ENCODE measurements at regions not wholly inside any gene's neighbourhood (a gene's known extent, or its start where the extent isn't known, plus 50 kb on each side); places are given as distances from the start of the nearest gene placed in this dataset.

DNA sequence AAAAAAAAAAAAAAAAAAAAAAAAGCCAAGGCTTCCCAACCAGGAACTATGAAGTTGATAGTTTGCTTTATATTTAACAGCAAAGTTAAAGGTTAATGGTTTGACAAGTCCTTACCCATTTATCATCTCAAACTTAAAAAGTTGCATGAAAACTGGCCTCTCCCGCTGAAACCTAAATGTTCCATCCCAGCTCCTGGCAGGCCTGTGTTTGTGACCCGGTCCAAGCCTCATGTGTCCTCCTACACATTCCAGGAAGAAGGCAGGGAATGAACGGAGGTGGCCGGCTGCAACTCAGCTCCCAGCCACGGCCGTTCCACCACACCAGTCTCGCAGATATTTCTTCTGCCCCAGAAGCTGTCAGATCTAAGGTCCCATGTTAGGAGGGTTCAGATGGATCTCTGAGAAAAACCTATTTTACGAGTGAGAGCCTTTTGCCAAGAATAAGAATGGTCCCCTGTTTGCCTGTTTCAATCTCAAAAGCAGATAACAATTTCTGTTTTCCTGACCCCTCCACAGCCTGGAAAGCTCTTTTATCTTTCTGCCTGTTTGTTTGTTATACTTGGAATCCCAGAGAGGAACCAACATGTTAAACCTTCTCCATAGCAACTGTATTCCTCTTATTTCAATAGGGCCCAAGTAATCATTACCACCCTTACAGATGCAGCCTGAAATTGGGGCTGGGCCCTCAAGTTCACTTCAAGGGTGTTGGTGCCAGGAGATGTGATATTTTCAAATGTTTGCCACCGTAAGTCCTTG is 56.5 kb downstream of the KCTD12 start:
- intact Hi-C loops (cut with micrococcal nuclease): no loop called here

DNA sequence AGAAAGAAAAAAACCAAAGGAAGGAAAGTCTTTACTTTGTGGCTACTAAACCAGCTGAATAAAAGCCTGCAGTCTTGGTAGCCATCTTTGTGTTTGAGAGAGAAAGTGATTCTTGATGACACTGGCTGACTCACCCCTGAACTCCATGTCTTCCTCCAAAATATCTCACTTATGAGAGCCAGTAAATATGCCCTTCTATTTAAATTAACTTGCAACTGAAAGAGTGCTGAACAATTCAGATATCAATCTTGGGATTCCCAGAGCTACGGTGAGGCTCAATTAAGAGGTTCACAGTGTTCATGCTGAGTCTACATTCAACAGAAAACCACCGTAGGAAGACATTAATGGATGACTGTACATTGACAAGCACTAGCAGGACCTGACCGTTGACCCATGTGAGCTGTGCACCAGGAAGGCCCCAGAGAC is 57.9 kb downstream of the KCTD12 start:
- intact Hi-C loops (cut with micrococcal nuclease): loop anchor here (1.0 kb wide), 1 partner anchor 74 kb away; no protein-coding TSS in a partner anchor

DNA sequence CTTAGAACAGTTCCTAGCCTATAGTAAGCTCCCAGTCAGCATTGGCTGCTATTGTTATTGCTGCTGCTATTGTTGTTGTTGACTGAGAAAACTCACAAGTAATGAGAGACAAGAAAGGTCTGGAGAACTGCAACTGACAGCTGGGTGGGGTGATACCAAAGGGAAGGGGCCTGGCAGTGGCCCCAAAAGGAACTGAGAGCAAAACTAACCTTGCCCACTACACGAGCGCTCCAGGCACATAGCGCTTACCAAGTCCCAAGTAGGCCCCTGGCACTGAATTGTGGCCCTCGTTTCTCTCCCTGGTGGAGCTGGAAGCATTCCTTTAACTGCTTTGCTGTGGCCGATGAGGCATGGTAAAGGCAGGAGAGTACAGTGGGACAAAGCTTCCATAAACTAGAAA is 59.7 kb downstream of the KCTD12 start:
- intact Hi-C loops (cut with micrococcal nuclease): no loop called here

DNA sequence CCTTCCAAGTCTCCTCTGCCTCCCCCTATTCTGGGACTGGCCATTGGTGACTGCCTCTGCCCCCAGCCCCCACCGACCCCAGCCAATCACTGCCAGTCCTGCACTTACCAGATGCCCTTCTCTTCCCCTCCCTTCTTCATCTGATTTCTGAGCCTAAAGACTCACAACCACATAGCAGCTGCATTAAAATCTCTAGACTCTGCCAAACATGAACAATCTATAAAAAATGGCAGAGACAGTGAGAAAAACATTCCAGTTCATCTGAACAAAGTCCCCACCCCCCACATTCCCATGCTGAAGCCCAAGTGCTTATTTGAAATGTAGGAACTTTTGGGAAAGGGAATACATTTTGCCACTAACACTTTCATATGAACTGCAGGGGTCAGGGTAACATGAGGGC is 60.8 kb downstream of the KCTD12 start:
- intact Hi-C loops (cut with micrococcal nuclease): no loop called here

DNA sequence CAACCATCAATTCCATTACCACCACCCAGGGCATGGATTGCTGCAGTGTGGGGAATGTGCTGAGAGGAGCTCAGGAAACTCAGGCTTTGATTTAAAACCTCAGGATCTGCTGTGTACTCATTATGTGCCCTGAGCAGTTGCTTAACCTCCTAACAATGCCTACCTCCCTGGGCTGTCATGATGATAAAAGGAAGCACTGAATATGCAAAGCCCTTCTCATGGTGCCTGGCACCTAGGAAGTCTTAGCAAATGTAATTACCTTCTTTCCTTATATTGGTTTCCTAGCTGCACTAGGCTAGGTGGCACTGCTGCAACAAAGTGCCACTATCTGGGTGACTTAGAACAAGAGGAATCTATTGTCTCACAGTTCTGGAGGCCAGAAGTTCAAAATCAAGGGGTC is 62.2 kb downstream of the KCTD12 start:
- intact Hi-C loops (cut with micrococcal nuclease): loop anchor here (5.0 kb wide), 1 partner anchor 63 kb away; the partner anchor contains the start of gene KCTD12

DNA sequence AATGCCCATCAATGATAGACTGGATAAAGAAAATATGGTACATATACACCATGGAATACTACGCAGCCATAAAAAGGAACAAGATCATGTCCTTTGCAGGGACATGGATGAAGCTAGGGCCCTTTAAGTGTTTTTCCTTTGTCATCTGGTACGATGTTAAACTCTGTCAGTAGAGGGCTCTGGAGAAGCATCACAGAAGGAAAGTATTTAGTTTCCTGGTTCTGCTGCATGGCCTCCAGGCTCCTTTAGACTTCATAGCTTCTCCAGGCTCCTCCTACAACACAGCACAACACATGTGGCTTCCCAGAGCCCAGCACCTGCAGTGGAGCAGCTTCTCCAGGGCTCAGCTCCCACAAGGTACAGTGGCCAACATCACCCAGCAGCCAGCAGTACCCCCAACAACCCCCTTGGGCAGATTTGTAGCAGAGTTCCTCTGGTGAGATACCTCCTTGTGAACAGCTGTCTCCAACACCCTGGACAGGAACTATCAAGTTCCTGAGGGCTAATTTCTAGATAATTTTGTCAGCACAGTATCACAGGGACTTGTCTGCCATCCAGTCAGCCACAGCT is 63.4 kb downstream of the KCTD12 start:
- intact Hi-C loops (cut with micrococcal nuclease): loop anchor here (1.0 to 5.0 kb wide), 3 partner anchors 65 to 158 kb away; partner anchors contain the start of gene KCTD12

DNA sequence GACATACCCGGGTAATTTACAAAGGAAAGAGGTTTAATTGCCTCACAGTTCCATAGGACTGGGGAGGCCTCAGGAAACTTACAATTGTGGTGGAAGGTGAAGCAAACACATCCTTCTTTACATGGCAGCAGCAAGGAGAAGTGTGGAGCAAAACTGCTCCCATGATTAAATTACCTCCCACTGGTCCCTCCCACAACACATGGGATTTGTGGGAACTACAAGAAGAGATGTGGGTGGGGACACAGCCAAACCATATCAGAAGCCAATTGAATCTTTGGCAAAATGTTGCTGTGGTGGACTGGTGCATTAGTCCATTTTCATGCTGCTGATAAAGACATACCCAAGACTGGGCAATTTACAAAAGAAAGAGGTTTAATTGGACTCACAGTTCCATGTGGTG is 65.0 kb downstream of the KCTD12 start:
- intact Hi-C loops (cut with micrococcal nuclease): loop anchor here (5.0 kb wide), 1 partner anchor 66 kb away; the partner anchor contains the start of gene KCTD12

DNA sequence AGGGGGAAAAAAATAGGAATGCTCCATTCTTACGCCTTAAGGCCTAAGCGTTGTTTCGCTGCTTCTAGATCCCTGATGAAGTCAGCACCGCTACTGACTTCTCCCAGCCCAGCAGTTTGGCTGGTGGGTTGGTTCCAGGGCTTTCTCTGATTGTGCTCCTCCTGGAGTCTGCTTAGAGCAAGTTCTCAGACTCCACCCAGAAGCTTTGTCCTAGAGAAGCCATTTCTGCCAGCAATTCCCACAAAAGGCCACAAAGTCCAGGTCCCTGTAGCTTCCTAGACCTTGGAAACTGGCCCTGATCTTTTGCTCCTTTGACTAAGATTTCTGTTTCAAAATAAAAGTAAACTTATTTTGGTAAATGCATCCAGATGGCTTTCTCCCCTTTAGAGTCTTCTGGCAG is 65.4 kb downstream of the KCTD12 start:
- intact Hi-C loops (cut with micrococcal nuclease): loop anchor here (5.0 kb wide), 1 partner anchor 67 kb away; the partner anchor contains the start of gene KCTD12

DNA sequence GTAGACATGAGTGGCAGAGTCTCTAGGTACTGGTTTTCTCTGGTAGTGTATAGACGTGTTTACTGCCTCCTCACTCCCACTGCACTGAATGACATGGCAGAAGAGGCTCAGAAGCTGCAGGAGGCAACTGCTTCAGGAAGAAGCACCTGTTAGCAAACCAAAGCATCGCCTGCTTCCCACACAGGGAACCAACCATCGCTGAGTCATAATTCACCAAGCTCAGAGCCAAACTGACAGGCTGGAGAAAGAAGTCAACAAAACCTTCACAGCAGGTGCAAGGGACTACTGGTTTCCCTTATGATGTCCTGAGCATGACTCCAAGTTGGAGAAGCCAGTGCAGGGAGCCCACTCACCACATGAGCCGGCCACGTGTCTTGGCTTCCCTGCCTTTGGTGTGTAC is 69.8 kb downstream of the KCTD12 start:
- intact Hi-C loops (cut with micrococcal nuclease): no loop called here

DNA sequence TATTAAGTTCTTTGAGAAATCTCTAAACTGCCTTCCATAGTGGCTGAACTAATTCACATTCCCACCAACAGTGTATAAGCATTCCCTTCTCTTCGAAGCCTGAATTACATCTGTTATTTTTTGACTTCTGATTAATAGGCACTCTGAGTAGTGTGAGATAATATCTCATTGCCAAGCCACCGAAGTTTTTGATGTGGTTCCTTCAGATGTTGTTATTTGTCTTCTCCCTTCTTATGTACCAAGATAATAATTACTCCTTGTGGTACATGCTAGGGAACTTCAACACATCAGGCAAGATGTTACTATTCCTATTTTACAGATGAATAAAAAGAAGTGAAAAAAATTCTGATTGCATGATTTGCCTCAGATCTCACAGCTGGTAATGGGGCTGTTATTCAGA is 70.9 kb downstream of the KCTD12 start:
- intact Hi-C loops (cut with micrococcal nuclease): no loop called here

DNA sequence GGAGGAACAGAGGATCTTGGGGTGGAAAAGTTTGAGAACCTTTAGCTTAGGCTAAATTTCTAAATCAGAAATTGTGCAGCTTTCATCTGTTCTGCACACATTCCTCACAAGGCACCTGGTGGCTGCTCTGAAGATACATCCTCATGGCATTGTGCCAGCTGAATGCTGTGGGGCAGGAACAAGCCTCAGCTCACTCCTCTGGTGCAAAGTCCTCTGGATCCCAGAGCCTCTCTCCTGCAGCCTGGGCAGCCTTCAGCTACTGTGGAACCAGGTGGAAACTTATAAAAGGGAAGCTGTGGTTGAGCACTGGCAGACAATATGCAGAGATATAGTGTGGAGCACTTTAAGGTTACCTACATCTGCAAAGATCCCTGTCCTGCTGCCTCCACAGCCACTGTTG is 72.3 kb downstream of the KCTD12 start:
- intact Hi-C loops (cut with micrococcal nuclease): no loop called here

DNA sequence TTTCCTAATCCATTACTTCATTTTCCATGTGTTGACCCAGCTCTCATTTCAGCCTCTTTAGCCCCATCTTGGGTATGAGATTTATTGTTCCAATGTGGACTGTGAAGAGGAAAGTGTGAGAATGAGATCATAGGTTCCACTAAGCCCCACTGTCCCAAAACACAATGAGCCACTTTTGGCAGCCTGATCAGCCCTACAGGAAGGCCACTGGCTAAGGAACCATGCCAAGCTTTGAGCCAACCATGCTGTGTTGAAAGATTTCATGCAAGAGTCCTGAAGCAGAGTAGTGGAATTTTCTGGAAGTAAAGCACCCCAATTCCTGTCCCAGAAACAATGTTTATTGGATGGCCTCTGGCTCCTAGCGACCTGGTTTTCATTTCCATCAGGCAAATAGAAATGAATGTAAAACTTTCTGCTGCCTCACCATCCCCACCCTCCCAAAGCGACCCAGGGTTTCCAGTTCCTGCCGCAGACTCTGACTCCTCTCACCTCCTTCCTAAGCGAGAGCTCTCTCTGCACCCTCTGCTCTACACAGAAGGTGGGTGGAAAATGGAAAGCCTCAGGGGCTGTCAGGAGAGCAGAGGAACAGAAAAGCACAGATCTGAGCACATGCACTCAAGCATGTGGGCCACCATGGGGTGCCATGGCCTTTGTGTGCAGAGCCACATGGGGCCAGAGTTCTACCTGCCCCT is 73.1 kb downstream of the KCTD12 start:
- intact Hi-C loops (cut with micrococcal nuclease): no loop called here

DNA sequence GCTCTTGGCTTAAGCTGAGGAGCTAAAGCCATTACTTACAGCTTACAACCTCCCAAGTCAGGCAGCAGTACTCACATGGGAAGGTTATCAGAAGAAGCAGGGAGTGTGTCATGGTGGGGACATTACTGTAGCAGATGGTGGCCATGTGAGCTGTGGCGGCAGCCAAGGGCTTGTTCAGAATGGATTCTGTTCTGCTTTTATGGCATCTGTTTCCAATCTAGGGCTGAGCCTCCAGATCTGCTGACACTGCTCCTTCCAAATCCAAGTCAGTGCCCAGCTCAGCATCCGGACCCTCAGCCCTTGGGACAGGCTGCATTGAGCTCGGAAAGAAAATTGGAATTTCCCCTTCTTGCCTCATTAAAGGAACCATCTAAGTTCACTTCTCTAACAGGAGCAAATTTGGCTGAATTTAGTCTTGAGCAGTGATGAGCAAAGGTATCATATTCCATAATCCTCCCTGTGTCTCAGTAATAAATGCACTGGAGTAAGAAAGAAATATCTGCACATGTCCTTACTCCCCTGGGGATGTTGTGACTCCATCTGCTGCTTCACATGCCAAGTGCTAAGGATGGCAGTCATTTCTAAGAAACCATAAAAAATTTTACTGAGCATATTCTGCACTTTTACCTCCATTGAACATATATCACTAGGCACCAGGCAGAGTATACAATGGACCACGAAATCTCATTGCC is 73.9 kb downstream of the KCTD12 start:
- intact Hi-C loops (cut with micrococcal nuclease): no loop called here

DNA sequence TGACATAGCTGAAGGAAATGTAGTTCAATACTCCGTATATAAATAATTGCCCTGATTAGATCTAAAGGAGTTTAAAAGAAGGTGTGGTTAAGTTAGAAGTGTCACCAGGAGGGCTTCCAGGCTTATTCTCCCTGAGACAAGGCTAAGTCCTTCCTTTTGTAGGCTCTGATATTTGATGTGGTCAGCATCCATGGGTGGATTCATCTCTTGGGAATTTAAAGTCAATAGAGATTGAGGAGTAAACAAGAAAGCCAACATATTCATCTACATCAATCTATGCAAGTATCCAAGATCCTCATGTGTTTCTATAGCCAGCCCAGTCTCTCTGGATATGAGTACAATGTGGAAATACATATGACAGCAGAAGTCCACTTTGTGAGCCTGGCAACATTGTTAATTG is 76.8 kb downstream of the KCTD12 start:
- intact Hi-C loops (cut with micrococcal nuclease): no loop called here

DNA sequence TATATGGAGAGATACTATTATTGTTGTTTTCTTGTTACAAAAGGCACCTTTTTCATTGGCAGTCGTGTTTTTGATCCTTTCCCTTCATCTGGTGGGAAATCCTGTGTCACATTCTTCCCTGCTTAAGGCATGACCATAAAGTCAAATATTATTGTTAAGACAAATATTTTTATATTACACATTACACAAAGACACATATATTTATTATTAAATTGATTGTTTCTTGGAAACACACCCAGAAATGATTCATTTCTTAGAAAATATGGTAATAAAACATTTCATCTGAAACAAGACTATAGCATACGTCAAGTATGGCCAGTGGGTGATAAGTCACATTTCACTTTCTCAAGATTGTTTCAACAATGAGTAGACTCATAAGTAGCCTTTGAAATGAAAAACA is 77.3 kb downstream of the KCTD12 start:
- intact Hi-C loops (cut with micrococcal nuclease): no loop called here

DNA sequence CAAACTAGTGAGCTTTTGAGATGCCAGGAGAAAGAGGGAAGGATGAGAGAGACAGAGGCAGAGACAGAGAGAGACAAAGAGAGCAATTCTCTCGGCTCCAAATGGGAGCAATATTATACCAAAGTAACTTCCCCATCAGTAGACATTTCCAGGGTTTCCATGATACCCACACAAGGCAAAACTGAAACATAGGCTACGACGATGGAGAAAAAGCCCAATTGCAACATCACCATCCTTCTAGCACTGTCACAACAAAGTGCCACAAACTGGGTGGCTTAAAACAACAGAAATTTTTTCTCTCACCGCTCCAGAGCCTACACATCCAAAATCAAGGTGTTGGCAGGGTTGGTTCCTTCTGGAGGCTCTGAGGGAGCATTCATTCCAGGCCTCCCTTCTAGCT is 81.4 kb downstream of the KCTD12 start:
- intact Hi-C loops (cut with micrococcal nuclease): no loop called here

DNA sequence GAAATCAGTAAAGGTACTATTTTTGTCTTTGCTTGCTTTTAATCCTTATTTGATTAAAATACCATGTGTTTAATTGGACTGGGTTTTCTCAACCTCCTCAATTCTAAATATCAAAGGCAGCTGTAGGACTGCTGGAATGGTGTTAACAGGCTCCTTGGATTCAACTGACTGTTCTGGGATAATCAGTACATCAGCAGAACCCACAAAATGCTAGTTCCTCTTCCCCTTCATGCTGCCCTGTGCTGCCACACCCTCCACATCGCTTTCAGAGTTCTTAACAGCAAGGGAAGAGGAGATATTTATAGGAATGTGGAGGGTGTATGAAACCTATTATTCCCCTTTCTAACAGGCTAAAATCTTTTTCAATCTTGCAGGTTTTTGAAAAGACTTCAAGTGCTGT is 82.4 kb downstream of the KCTD12 start:
- intact Hi-C loops (cut with micrococcal nuclease): no loop called here

DNA sequence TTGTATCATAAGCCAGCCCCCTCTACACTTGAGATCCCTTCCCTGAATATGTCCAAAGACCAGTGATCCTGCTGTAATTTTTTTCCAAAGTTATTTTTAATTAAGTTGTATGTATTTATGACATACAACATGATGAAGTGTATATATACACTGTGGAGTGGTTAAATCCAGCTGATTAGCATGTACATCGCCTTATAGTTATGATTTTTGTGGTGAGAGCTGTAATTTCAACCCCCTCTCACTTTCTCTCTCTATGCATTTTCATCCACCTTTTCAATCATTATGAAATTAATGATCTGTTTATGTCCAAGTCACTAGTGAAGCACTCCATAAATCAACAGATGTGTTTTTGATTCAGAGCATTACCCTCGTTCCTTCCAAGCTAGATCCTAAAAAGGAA is 85.3 kb downstream of the KCTD12 start:
- intact Hi-C loops (cut with micrococcal nuclease): no loop called here

DNA sequence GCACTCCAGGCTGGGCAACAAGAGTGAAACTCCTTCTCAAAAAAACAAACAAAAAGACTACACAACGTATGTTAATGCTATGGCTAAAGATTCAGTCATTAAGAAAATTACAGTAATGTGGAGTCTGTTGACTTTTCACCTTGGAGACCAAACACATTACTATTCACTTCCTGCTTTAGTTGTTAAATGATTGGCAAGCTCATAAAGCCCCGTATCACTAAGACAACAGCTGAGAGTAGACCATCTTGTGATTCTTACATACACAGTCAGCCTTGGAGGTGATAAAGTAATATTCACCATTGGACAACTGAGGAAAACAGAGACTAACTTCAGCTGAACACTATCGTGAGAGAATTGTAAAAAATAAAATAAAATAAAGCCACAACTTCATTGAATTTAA is 86.5 kb downstream of the KCTD12 start:
- intact Hi-C loops (cut with micrococcal nuclease): no loop called here

DNA sequence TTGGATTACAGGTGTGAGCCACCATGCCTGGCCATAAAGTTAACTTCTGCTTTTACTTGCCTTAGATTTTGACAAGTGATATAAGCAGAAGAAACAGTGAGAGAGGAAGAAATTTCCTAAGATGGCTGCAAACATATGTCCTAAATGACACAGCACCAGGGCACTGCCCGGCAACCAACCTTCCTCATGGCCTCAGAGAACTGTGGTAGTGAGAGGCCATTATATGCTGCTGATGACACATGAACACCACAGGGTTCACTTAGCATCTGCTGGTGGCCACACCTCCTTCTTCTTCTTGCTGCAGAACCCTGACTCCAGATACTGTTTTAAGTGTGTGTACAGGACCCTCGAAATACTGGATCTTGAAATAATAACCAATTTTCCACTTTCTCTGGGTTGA is 88.2 kb downstream of the KCTD12 start:
- intact Hi-C loops (cut with micrococcal nuclease): no loop called here

DNA sequence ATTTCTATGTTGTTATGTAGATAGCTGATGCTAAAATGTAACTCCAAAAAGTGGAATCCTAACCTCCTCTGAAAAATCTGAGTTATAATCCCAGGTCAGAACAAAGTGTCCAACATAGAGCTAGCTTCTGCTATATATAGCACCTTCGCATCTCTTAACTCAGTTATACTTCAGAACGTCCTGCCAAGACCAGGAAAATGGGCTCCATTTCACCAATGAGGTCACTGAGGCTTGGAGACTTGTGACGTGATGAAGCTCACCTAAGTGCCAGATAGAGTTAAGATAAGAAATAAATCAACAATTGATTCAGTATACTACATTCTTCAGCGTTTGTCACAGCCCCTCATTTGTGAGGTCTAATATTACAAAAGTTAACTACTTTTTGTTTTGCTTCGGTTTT is 88.8 kb downstream of the KCTD12 start:
- intact Hi-C loops (cut with micrococcal nuclease): no loop called here

DNA sequence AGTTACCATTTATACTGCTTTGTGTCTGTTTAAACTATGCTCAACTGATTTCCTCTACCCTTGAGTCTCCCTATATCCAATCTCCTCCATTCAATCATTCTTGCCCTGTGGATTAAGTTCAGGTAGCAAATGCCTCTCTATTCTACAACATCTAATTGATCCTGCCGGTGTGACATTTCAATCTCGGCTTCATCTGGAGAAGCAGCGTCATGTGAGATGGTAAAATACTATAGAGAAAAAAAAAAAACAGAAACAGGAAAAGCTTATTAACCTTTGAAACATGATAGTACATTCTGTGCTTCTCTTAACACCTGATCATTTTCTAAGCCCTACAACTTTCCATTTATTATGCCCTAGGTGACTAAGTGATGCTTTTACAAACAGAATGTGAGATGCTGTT is 89.4 kb downstream of the KCTD12 start:
- intact Hi-C loops (cut with micrococcal nuclease): no loop called here

Data from T-helper 1 cell treated with Interleukin-12 subunit alpha and Interleukin-12 subunit beta and Interleukin-4 antibody, amounts not matched to agents 30 ng/mL and 1 ng/mL, for 36 hours (primary cell).